ENCODE measurements at regions not wholly inside any gene's neighbourhood (a gene's known extent, or its start where the extent isn't known, plus 50 kb on each side); places are given as distances from the start of the nearest gene placed in this dataset.

DNA sequence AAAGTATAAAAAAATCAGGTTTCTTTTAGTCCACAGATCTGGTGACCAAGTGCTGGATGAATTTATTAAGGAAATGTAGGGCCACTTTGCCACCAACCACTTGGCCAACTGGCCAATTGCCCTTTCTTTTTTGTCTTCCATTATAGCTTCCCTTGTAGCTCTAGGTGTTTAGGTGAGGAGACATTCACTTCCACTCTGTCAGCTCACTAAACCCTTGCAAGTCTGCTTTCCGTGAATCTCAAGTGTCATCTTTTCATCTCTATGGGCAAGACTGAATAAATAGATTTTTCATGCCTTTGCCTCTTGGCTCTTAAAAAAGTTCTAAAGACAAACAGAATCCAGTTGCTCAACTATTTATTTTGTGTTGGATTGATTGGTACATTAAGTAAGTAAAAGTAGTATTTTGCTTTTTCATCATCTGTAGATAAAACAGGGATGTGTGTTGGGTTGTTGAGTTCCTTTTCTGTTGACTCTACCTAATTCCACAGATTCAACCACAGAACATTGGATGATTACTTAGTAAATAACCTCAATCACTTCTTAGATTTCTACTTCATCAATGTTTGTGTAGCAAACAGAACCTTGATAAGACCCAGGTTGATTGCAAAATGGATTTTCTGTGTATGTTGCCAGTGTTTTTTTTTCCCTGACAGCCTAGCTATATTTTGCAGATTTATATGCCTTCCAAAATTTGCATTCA, 68.1 kb upstream of the GRXCR1 start:
- TF ChIP-seq, protein P1, sequence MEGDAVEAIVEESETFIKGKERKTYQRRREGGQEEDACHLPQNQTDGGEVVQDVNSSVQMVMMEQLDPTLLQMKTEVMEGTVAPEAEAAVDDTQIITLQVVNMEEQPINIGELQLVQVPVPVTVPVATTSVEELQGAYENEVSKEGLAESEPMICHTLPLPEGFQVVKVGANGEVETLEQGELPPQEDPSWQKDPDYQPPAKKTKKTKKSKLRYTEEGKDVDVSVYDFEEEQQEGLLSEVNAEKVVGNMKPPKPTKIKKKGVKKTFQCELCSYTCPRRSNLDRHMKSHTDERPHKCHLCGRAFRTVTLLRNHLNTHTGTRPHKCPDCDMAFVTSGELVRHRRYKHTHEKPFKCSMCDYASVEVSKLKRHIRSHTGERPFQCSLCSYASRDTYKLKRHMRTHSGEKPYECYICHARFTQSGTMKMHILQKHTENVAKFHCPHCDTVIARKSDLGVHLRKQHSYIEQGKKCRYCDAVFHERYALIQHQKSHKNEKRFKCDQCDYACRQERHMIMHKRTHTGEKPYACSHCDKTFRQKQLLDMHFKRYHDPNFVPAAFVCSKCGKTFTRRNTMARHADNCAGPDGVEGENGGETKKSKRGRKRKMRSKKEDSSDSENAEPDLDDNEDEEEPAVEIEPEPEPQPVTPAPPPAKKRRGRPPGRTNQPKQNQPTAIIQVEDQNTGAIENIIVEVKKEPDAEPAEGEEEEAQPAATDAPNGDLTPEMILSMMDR (IDR thresholded peaks at IDR 0.05): no peak

DNA sequence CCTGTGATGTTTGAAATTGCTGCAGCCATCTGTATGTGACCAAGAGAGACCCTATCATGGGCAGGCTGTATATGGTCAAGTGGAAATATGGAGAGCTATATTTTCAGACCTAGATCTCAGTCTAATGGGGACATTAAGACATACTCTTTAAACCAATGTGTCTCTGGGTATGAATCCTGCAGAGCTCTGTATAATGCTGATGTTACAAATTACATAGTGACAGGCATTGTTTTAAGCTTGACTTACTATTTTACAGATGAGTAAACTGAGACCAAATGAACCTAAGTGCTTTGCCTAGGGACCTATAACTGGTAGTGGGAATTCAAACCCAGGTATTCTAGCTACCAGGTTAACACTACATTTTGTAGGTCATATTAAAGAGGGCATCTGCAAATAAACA, 71.3 kb upstream of the GRXCR1 start:
- TF ChIP-seq, protein P1 (IDR thresholded peaks at IDR 0.05): no peak

DNA sequence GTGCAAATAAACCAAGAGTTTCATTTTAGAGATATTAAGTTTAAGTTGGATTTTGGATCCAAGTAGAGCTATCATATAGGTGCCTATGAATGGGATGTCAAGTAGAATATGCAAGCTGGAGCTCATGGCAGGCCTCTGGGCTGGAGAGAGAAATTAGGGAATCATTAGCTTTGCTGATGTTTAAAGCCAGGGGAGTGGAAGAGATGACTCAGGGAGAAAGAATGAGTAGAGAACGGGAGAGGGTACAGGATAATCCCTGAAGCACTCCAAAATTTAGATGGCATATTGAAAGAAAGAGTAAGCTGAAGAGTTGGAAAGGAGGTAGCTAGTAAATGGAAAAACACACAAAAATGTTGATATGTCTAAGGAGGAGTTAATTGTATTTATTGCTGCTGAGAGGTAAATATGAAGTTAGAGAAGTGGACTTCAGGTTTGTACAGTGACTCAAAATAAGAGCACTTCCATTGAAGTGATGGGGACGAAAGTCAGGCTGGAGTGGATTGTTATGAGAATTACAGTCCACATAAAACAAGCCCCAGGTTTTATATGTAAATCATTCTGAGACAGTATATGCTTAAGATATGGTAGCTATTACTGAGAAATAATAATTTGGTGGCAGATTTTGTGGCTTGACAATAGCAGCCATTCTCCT, 72.5 kb upstream of the GRXCR1 start:
- TF ChIP-seq, protein P1 (IDR thresholded peaks at IDR 0.05): no peak

DNA sequence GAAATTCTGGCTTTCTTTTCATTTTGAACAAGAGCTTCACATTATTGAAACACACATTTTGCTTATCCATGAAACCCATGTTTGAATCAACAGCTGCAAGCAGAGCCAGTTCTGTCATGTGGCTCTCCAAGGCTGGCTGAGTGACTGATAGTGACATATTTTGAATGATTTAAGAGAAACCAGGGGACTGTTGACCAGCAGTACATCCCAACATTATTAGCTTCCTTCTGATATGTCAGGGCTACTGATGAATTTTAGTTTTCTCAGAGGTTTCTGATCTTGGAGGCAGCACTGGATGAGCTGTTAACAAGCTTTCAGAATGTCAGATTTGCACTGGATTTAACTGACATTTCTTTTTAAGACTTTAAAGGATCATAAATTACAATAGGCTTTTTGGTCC, 74.6 kb upstream of the GRXCR1 start:
- TF ChIP-seq, protein P1 (IDR thresholded peaks at IDR 0.05): no peak

DNA sequence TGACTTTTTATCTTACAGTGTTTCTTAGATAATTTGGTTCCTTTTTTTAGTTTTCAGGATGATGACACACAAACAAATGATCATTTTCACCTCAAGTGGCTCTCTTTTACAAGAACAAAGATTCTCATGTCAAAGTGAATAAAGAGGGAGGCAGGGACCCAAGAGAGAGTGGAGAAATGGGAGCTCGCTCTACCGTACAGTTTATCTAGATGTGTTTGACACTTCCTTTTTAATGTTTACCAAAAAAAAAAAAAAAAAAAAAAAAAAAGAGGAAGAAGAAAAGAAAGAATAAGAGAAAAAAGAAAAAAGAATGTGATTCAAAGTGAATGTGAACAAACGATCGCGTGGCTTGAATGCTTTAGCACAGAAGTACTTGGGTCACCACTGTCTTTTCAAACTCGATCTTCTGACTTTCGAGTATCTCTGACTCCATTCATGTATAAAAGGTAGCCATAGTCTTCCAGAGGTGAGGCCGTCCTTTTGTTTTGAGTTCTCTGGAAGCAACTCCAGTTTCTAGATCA, 75.6 kb upstream of the GRXCR1 start:
- TF ChIP-seq, protein P1 (IDR thresholded peaks at IDR 0.05): no peak

DNA sequence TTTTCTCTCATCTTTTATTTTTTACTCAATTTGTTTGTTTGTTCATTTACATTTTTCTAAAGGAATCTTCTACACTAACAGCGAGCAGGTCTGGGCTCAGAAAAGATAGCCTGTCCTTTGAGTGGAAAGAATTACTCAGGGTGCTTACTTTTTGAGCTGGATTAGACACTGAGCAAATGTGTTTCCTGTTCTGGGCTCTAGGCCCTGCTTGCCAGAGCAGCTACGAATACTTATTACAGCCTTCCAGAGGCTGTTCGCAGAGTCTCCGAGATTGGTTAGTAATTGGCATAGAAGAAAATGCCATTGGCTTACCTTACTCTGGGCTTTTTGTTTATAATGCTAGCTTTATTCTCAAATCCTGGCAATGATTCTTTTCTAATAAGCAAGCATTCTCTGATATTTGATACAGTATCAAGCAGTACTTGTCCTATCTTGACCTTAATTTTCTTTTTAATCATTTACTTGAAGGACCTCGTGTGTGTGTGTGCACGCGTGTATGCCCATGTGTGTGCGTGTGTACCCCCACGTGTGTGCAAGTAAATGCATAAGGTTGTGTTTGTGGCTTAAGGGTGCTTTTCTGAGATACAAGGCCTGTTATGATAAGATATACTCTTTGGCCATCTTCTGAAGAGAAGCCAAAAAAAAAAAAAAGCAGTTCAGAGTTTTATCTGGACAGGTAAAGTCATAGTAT, 76.2 kb upstream of the GRXCR1 start:
- TF ChIP-seq, protein P1 (IDR thresholded peaks at IDR 0.05): no peak

DNA sequence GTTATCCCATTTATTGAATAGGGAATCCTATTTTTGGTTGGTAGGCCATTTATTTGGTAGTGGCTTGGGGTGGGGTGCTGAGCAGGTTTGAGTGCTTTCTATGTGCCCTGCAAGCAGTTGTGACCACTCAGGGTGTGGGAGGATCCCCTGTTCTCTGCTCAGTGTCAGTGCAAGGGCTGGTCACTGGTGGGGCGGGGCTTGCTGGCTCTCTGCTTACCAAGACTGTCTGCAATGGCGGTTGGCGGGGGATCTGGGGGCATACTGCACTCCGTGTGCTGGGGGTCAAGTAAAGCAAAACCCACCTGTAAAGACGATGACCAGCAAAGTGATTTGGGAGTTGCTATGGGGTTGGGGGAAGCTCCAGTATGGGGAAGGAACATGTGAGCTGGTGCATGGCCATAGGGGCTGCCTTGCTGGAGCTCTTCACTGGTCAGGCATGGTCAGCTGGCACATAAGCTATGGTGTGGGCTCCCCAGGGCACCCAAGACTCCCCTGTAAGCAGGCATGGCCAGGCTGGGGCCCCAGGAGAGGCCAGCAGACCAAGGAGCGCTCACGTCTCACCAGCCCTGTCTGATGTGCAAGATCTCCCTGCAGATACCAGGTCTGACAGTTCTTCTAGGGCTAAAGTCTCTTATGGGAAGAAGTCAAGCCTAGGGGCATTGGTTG, 83.0 kb upstream of the GRXCR1 start:
- TF ChIP-seq, protein P1 (IDR thresholded peaks at IDR 0.05): no peak
